ENCODE measurements at regions not wholly inside any gene's neighbourhood (a gene's known extent, or its start where the extent isn't known, plus 50 kb on each side); places are given as distances from the start of the nearest gene placed in this dataset.

GRCh38 chr11:79990141-79990540 lies 549.3 kb upstream of the TENM4 start:
- DNase-seq (no peak), ATAC-seq (no peak)
- H3K27me3 ChIP-seq (ENCODE audit: control insufficient read depth, insufficient read depth) = no peaks in the 10 kb centered on the region
- no peak overlapping the region for H3K4me3 ChIP-seq (ENCODE audit: low read length)
- H3K9me3 ChIP-seq (ENCODE audit: control insufficient read depth, low read length) = no peaks in the 10 kb centered on the region
- 71% methylated on average over 3 of the region's 3 CpGs for WGBS
- H3K27ac ChIP-seq (ENCODE audit: low read length) = no peak overlapping the region
- intact Hi-C loops (cut with DNase I) = no loop called here
- no peaks in the 10 kb centered on the region for H3K4me1 ChIP-seq (ENCODE audit: control insufficient read depth, insufficient read depth, low read length)

GRCh38 chr11:79982185-79982584 lies 541.4 kb upstream of the TENM4 start:
- 80% methylated on average over 4 of the region's 4 CpGs for WGBS
- H3K4me3 ChIP-seq (ENCODE audit: low read length) = no peak overlapping the region
- no peak overlapping the region for H3K27ac ChIP-seq (ENCODE audit: low read length)
- DNase-seq = no peak
- intact Hi-C loops (cut with DNase I) = no loop called here
- no peak for ATAC-seq
- H3K27me3 ChIP-seq (ENCODE audit: control insufficient read depth, insufficient read depth) = no peaks in the 10 kb centered on the region
- H3K9me3 ChIP-seq (ENCODE audit: control insufficient read depth, low read length) = no peaks in the 10 kb centered on the region
- H3K4me1 ChIP-seq (ENCODE audit: control insufficient read depth, insufficient read depth, low read length) = no peaks in the 10 kb centered on the region

- ATAC-seq = no peak
- Histone ChIP-seq H3K27me3 (ENCODE audit: control insufficient read depth, insufficient read depth) (no peaks in the 10 kb centered on the region), H3K9me3 (ENCODE audit: control insufficient read depth, low read length) (no peaks in the 10 kb centered on the region), H3K27ac (ENCODE audit: low read length) (no peak overlapping the region), H3K4me3 (ENCODE audit: low read length) (no peak overlapping the region), H3K4me1 (ENCODE audit: control insufficient read depth, insufficient read depth, low read length) (no peaks in the 10 kb centered on the region)
- no peak for DNase-seq
- intact Hi-C loops (cut with DNase I) = no loop called here
Observed at GRCh38 chr11:79980916-79981315, 540.1 kb upstream of the TENM4 start.

GRCh38 chr11:79973721-79974617 lies 533.1 kb upstream of the TENM4 start:
- H3K27ac ChIP-seq (ENCODE audit: low read length) = no peak overlapping the region
- intact Hi-C loops (cut with DNase I) = no loop called here
- H3K4me3 ChIP-seq (ENCODE audit: low read length) = no peak overlapping the region
- no peaks in the 10 kb centered on the region for H3K4me1 ChIP-seq (ENCODE audit: control insufficient read depth, insufficient read depth, low read length)
- DNase-seq (no peak), ATAC-seq (peak; percentile 35 to 68)
- no peaks in the 10 kb centered on the region for H3K9me3 ChIP-seq (ENCODE audit: control insufficient read depth, low read length)
- 36% methylated on average over 7 of the region's 7 CpGs for WGBS
- no peaks in the 10 kb centered on the region for H3K27me3 ChIP-seq (ENCODE audit: control insufficient read depth, insufficient read depth)

- Histone ChIP-seq H3K4me1 (ENCODE audit: control insufficient read depth, insufficient read depth, low read length) (no peaks in the 10 kb centered on the region), H3K27ac (ENCODE audit: low read length) (no peak overlapping the region), H3K4me3 (ENCODE audit: low read length) (no peak overlapping the region), H3K9me3 (ENCODE audit: control insufficient read depth, low read length) (no peaks in the 10 kb centered on the region), H3K27me3 (ENCODE audit: control insufficient read depth, insufficient read depth) (no peaks in the 10 kb centered on the region)
- ATAC-seq (no peak), DNase-seq (no peak)
- intact Hi-C loops (cut with DNase I) = no loop called here
- 59% methylated on average over 3 of the region's 3 CpGs for WGBS
Observed at GRCh38 chr11:79971255-79971654, 530.4 kb upstream of the TENM4 start.

- DNase-seq (no peak), ATAC-seq (no peak)
- 31% methylated on average over 1 of the region's 1 CpG for WGBS
- Histone ChIP-seq H3K27me3 (ENCODE audit: control insufficient read depth, insufficient read depth) (no peaks in the 10 kb centered on the region), H3K9me3 (ENCODE audit: control insufficient read depth, low read length) (no peaks in the 10 kb centered on the region), H3K4me1 (ENCODE audit: control insufficient read depth, insufficient read depth, low read length) (no peaks in the 10 kb centered on the region), H3K4me3 (ENCODE audit: low read length) (no peak overlapping the region), H3K27ac (ENCODE audit: low read length) (no peak overlapping the region)
- intact Hi-C loops (cut with DNase I) = no loop called here
Observed at GRCh38 chr11:79966592-79966991, 525.8 kb upstream of the TENM4 start.

- H3K4me3 ChIP-seq (ENCODE audit: low read length) = no peak overlapping the region
- no peaks in the 10 kb centered on the region for H3K4me1 ChIP-seq (ENCODE audit: control insufficient read depth, insufficient read depth, low read length)
- no peak overlapping the region for H3K27ac ChIP-seq (ENCODE audit: low read length)
- H3K27me3 ChIP-seq (ENCODE audit: control insufficient read depth, insufficient read depth) = no peaks in the 10 kb centered on the region
- ATAC-seq (no peak), DNase-seq (no peak)
- peaks cover 1% of the 10 kb centered on the region for H3K9me3 ChIP-seq (ENCODE audit: control insufficient read depth, low read length)
- intact Hi-C loops (cut with DNase I) = no loop called here
- WGBS = 53% methylated on average over 5 of the region's 5 CpGs
Observed at GRCh38 chr11:79963856-79964645, 523.2 kb upstream of the TENM4 start.

- peaks cover 1% of the 10 kb centered on the region for H3K9me3 ChIP-seq (ENCODE audit: control insufficient read depth, low read length)
- no peaks in the 10 kb centered on the region for H3K4me1 ChIP-seq (ENCODE audit: control insufficient read depth, insufficient read depth, low read length)
- no peak overlapping the region for H3K4me3 ChIP-seq (ENCODE audit: low read length)
- DNase-seq (no peak), ATAC-seq (no peak)
- intact Hi-C loops (cut with DNase I) = no loop called here
- no peaks in the 10 kb centered on the region for H3K27me3 ChIP-seq (ENCODE audit: control insufficient read depth, insufficient read depth)
- no peak overlapping the region for H3K27ac ChIP-seq (ENCODE audit: low read length)
Observed at GRCh38 chr11:79960461-79960860, 519.6 kb upstream of the TENM4 start.

GRCh38 chr11:79959318-79959717 lies 518.5 kb upstream of the TENM4 start:
- DNase-seq (no peak), ATAC-seq (no peak)
- Histone ChIP-seq H3K27ac (ENCODE audit: low read length) (no peak overlapping the region), H3K4me1 (ENCODE audit: control insufficient read depth, insufficient read depth, low read length) (no peaks in the 10 kb centered on the region), H3K4me3 (ENCODE audit: low read length) (no peak overlapping the region), H3K27me3 (ENCODE audit: control insufficient read depth, insufficient read depth) (no peaks in the 10 kb centered on the region), H3K9me3 (ENCODE audit: control insufficient read depth, low read length) (peaks cover 1% of the 10 kb centered on the region)
- WGBS = 49% methylated on average over 2 of the region's 2 CpGs
- intact Hi-C loops (cut with DNase I) = no loop called here

- H3K4me3 ChIP-seq (ENCODE audit: low read length) = no peak overlapping the region
- intact Hi-C loops (cut with DNase I) = no loop called here
- H3K27me3 ChIP-seq (ENCODE audit: control insufficient read depth, insufficient read depth) = no peaks in the 10 kb centered on the region
- no peaks in the 10 kb centered on the region for H3K4me1 ChIP-seq (ENCODE audit: control insufficient read depth, insufficient read depth, low read length)
- DNase-seq (no peak), ATAC-seq (no peak)
- peaks cover 1% of the 10 kb centered on the region for H3K9me3 ChIP-seq (ENCODE audit: control insufficient read depth, low read length)
- H3K27ac ChIP-seq (ENCODE audit: low read length) = no peak overlapping the region
Observed at GRCh38 chr11:79957702-79958101, 516.9 kb upstream of the TENM4 start.

- Histone ChIP-seq H3K4me1 (ENCODE audit: control insufficient read depth, insufficient read depth, low read length) (no peaks in the 10 kb centered on the region), H3K9me3 (ENCODE audit: control insufficient read depth, low read length) (peaks cover 1% of the 10 kb centered on the region), H3K27ac (ENCODE audit: low read length) (no peak overlapping the region), H3K4me3 (ENCODE audit: low read length) (no peak overlapping the region), H3K27me3 (ENCODE audit: control insufficient read depth, insufficient read depth) (no peaks in the 10 kb centered on the region)
- intact Hi-C loops (cut with DNase I) = no loop called here
- 76% methylated on average over 4 of the region's 4 CpGs for WGBS
- no peak for ATAC-seq
- DNase-seq = no peak
Observed at GRCh38 chr11:79956061-79956460, 515.2 kb upstream of the TENM4 start.
